Calu3 (cell line): ENCODE measurements at regions not wholly inside any gene's neighbourhood (a gene's known extent, or its start where the extent isn't known, plus 50 kb on each side); places are given as distances from the start of the nearest gene placed in this dataset.

Source experiments
- BruUV-seq: library from RNA; stranded (reverse); fragments of 400-500 nt; replicated peaks from 2 replicates; lab custom pipeline; 2021; lab: Mats Ljungman, UMichigan
- CTCF ChIA-PET: fragments of 300-600 bp; sonication (Branson Sonifier 250); formaldehyde crosslinking; loops from one replicate; lab custom pipeline; 2022; ENCODE audit warnings: antibody characterized with exemption; lab: Charles Lee
- DNase-seq: peaks from one replicate; pipeline ENCODE4 v3.0.0; 2022
- H3K27ac Mint-ChIP-seq: one replicate; pipeline ENCODE4 v1.8.0; 2022; ENCODE audit warnings: mixed read lengths; ENCODE audit not compliant: unreplicated experiment
- H3K27me3 Mint-ChIP-seq: one replicate; pipeline ENCODE4 v1.8.0; 2022; ENCODE audit warnings: mixed read lengths; ENCODE audit not compliant: unreplicated experiment
- H3K36me3 Mint-ChIP-seq: one replicate; pipeline ENCODE4 v1.8.0; 2022; ENCODE audit warnings: mild to moderate bottlenecking, moderate library complexity, mixed read lengths; ENCODE audit not compliant: insufficient read depth, unreplicated experiment
- H3K4me1 Mint-ChIP-seq: one replicate; pipeline ENCODE4 v1.8.0; 2022; ENCODE audit warnings: mild to moderate bottlenecking, low read depth, mixed read lengths; ENCODE audit not compliant: unreplicated experiment
- H3K4me3 Mint-ChIP-seq: one replicate; pipeline ENCODE4 v1.8.0; 2022; ENCODE audit warnings: mild to moderate bottlenecking, low read depth, moderate library complexity, mixed read lengths; ENCODE audit not compliant: unreplicated experiment
- H3K9me3 Mint-ChIP-seq: one replicate; pipeline ENCODE4 v1.8.0; 2022; ENCODE audit warnings: low read depth, mixed read lengths; ENCODE audit not compliant: unreplicated experiment
- CTCF ChIP-seq: fragments of 200-600 bp; IDR thresholded peaks from one replicate; pipeline ENCODE4 v1.8.0; 2022; ENCODE audit warnings: antibody characterized with exemption; ENCODE audit not compliant: unreplicated experiment
- intact Hi-C: fragments of 100-400 bp; cut with micrococcal nuclease; formaldehyde crosslinking; loops from one replicate; pipeline ENCODE4 v1.10.0; 2022; ENCODE audit not compliant: unreplicated experiment

- no peaks in the 10 kb centered on the region for H3K4me1 Mint-ChIP-seq
- H3K4me3 Mint-ChIP-seq = no peak overlapping the region
- H3K27ac Mint-ChIP-seq = no peak overlapping the region
- H3K9me3 Mint-ChIP-seq = peaks cover 3% of the 10 kb centered on the region
- no peak for DNase-seq
- H3K27me3 Mint-ChIP-seq = no peaks in the 10 kb centered on the region
- TF ChIP-seq CTCF = no peak
- CTCF ChIA-PET = no interaction called here
- BruUV-seq = no TSS peak
- H3K36me3 Mint-ChIP-seq = no peaks in the 10 kb centered on the region
- intact Hi-C loops = loop anchor here (2.0 kb wide), 1 partner anchor 181 kb away; no protein-coding TSS in a partner anchor
These were observed 183.7 kb downstream of the DACT1 start for GRCh38 chr14:58821421-58821820.

GRCh38 chr14:58822856-58823255 lies 185.1 kb downstream of the DACT1 start:
- Mint-ChIP-seq H3K36me3 (no peaks in the 10 kb centered on the region), H3K4me3 (no peak overlapping the region), H3K27me3 (no peaks in the 10 kb centered on the region), H3K9me3 (peaks cover 3% of the 10 kb centered on the region), H3K27ac (no peak overlapping the region), H3K4me1 (no peaks in the 10 kb centered on the region)
- no TSS peak for BruUV-seq
- CTCF ChIA-PET = no interaction called here
- DNase-seq = no peak
- no peak for TF ChIP-seq CTCF
- intact Hi-C loops = no loop called here

- no TSS peak for BruUV-seq
- H3K27me3 Mint-ChIP-seq = no peaks in the 10 kb centered on the region
- no peak overlapping the region for H3K4me3 Mint-ChIP-seq
- intact Hi-C loops = no loop called here
- TF ChIP-seq CTCF = no peak
- H3K27ac Mint-ChIP-seq = no peak overlapping the region
- H3K4me1 Mint-ChIP-seq = no peaks in the 10 kb centered on the region
- H3K9me3 Mint-ChIP-seq = peaks cover 3% of the 10 kb centered on the region
- CTCF ChIA-PET = no interaction called here
- no peak for DNase-seq
- H3K36me3 Mint-ChIP-seq = no peaks in the 10 kb centered on the region
These were observed 185.6 kb downstream of the DACT1 start for GRCh38 chr14:58823312-58823711.

GRCh38 chr14:58824106-58824505 lies 186.3 kb downstream of the DACT1 start:
- DNase-seq = no peak
- no peak overlapping the region for H3K4me3 Mint-ChIP-seq
- H3K36me3 Mint-ChIP-seq = no peaks in the 10 kb centered on the region
- H3K27me3 Mint-ChIP-seq = no peaks in the 10 kb centered on the region
- no peak overlapping the region for H3K27ac Mint-ChIP-seq
- H3K9me3 Mint-ChIP-seq = peaks cover 3% of the 10 kb centered on the region
- H3K4me1 Mint-ChIP-seq = peaks cover 1% of the 10 kb centered on the region
- CTCF ChIA-PET = no interaction called here
- no TSS peak for BruUV-seq
- TF ChIP-seq CTCF = no peak
- intact Hi-C loops = no loop called here
